Pons (tissue), 1 donor: ENCODE measurements at regions not wholly inside any gene's neighbourhood (a gene's known extent, or its start where the extent isn't known, plus 50 kb on each side); places are given as distances from the start of the nearest gene placed in this dataset.

Experiments used
- DNase-seq: peaks from one replicate; pipeline ENCODE4 v3.0.0-alpha.2; 2016; ENCODE audit warnings: low spot score

- DNase-seq = no peak
These were observed 771.6 kb downstream of the LRFN5 start for GRCh38 chr14:42378274-42378673.

DNA sequence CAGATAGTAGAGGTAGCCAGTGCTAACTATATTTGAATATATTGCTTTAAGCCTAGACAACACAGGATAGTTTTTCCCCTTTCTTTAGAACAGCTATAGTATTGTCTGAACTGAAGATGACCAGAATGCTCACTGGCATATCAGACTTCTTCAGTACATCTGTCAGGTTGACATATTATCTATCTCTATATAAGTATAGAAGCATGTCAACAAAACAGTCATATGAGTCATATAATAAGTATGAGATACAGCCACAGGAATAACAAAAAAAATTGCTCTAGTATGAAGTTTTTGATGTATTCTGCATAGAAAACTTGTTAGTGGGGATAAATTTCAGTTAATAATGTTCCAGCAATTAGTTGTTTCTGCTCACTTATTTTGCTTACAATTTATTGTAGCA is 767.7 kb downstream of the LRFN5 start:
- DNase-seq = no peak

DNA sequence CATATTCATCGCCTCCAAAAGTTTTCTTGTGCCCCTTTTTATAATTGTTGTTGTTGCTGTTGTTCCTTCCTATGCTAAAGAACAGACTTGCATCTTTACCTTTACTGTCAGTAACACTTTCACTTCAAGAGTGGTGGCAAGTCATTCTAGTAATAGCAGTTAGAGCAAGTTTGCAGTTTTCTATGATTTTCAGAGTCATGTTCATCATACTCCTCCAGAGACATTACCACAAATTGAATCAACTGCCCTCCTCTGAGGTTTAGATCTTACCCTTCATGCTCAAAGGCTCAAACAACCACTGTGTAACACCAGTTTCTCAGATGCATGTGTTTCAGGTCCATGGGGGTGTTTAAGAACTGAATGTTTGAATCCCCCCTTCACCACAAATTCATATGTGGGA is 763.4 kb downstream of the LRFN5 start:
- DNase-seq = no peak

DNA sequence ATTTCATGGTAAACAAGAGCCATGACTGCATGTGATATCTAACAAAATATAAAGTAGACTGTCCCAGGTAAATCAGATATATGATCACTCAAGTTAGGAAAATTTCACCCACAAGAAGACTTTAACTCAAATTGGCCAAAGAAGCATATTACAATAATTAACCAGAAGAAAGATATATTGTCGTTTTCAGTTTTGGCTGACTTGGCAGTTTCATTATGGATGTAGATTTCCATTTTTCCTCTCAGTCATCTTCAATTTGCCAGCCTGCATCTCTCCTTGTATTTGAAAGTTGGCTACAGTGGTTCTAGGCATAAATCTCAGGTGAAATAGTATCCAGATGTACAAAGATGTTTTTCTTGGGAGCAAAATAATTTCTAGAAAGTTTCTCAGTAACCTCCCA is 761.6 kb downstream of the LRFN5 start:
- DNase-seq = no peak

- DNase-seq = no peak
These were observed 746.6 kb downstream of the LRFN5 start for GRCh38 chr14:42353315-42353714.

DNA sequence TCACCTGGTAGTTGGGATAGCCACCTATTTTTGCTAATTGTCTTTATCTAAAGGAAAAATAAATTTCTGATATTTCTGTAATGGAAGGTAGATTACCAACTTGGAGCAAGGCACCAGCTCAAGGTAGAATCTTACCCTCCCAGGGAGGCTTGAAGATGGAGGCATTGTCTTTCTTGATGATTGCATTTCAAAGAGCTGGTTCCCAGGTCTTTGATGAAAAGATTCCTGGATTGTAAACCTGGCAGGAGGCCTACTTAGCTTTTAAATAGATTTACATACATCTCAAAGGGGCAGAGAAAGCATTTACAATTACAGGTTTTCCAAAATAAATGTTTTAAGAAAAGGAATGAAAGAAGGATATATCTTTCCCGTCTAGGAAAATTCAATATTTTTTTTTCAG is 729.2 kb downstream of the LRFN5 start:
- no peak for DNase-seq

DNA sequence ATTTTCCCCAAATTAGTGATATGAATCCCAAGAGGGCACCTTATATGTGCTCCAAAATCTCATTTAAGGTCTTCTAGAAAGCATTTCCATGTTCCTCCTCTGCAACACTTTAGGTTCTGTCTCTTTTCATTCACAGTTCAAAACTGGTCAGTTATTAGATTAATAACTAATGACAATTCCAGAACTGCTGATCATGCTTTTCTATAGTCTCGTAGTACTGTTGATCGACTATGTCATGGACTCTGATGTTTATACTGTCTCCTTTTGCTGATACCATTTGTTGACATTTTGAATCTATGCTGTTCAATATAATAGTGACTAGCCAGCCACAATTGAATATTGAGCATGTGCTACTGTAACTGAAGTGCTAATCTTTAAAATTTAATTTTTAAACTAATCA is 728.3 kb downstream of the LRFN5 start:
- no peak for DNase-seq

- DNase-seq = no peak
These were observed 716.8 kb downstream of the LRFN5 start for GRCh38 chr14:42323426-42323825.

GRCh38 chr14:42322531-42323284 is 716.0 kb downstream of the LRFN5 start:
- peak; percentile 34 for DNase-seq

- DNase-seq = no peak
These were observed 713.3 kb downstream of the LRFN5 start for GRCh38 chr14:42319996-42320395.

GRCh38 chr14:42316693-42317092 is 710.0 kb downstream of the LRFN5 start:
- DNase-seq = no peak

GRCh38 chr14:42311876-42312275 is 705.2 kb downstream of the LRFN5 start:
- DNase-seq = no peak

DNA sequence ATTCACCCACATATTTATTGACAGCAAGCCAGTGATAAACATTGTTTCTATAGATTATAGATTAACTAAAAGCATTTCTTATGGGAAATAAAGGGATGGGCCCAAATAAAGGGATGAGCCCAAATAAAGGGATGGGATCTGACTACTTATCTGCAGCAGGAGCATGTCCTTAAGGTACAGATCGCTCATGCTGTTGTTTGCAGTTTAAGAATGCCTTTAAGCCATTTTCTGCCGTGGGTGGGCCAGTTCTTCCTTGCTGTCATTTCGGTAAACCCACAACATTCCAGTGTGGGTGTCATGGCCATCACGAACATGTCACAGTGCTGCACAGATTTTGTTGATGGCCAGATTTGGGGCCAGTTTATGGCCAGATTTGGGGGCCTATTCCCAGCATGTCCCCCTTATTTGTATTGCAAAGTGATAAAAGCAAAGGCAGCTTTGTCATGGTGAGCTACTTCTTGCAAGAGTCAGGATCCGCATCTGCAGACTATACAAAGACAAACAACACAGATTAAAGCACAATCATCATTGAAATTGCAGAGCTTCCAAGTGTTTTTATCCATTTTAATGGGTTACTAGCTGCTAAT is 700.7 kb downstream of the LRFN5 start:
- no peak for DNase-seq

DNA sequence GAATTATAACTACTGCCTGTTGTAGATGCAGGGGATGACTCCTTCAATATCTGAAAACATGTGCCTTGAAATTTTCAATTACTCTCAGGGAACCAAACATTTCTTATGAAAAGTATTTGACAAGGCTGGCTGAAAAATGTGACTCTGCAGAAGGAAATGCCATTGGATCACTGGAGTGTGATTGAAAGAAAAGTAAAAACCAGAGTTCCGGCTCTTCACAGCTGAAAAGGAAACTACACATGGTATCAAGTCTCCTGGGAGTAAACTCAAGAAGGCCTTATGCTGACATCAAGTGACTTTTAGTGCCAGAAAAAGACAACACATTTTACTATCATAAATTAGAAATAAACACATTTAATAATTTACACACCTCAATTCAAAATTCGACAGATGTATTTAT is 693.0 kb downstream of the LRFN5 start:
- DNase-seq = no peak

- DNase-seq = no peak
These were observed 686.5 kb downstream of the LRFN5 start for GRCh38 chr14:42293180-42293579.

GRCh38 chr14:42277840-42278239 is 671.2 kb downstream of the LRFN5 start:
- DNase-seq = no peak

GRCh38 chr14:42269234-42269633 is 662.6 kb downstream of the LRFN5 start:
- DNase-seq = no peak

- no peak for DNase-seq
These were observed 641.5 kb downstream of the LRFN5 start for GRCh38 chr14:42248131-42248530.

DNA sequence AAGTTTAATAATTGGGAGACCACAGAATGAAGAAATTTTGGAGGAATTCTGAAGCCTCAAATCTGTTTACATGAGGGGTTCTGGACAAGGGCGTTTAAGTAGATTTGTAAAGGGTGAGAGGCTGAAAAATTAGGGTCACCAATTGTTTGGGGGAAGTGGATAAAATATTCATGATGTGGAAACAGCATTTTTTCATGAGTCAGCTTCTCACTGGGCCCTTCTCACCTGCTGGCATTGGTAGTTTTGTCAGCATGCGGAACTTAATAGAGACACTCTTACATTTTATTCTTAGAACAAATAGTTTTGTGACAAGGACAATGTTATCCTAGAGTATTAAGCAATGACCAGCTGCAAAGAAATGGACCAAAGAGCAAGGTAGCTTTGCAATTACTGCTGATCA is 634.4 kb downstream of the LRFN5 start:
- no peak for DNase-seq

DNA sequence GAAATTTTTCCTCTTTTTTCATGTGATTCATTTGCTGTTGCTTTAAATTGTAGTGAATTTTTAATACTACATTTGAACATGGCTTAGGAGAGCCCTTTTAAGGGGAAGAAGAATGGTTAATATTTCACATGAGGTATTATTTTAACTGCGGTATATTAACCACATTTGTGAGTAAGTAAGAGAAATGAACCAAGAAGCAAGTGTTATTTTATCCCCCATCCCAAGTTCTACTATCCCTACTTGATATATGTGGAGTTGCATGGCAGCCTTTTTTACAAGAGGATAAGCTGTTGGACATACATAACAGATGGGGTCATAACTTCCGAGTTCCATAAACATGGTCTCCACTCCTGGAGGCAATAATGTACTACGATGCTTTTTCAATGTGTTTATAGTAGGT is 623.3 kb downstream of the LRFN5 start:
- no peak for DNase-seq

DNA sequence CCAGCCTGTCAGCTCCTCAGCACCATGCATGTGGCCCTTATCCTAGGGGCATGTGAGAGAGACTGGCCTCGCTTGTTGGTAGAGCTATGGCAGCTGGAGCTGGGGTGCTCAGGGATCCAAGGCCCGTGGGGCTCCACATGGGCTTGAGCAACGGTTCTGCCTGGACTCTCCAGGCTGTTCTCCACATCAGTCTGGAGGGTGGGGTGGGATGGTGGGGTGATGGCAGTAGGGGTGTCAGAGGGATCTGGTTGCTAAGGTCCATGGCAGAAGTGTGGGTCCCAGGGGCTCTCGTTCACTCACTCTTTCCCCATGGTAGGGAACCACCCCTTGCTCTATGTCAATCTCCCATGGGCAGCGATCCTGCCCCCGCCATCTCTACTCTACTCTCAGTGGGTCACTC is 622.6 kb downstream of the LRFN5 start:
- no peak for DNase-seq

DNA sequence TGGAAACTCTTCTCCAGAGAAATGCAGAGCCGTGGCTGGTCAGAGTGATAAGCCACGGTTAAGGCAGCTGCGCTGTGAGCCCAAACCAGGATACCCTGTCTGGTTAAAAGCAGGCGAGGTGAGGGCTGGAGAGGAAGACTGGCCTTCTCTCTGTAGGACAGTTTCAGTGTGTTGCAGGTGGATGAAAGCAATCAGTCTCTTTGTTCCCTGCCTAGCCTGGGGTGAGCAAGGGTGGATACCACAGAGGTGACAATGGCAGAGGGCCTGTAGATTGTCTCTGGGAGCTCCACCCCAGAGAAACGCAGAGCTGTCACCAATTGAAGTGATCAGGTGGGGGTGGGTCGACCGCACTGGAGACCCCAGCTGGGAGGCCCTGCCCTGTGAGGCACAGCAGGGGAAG is 621.9 kb downstream of the LRFN5 start:
- DNase-seq = no peak

GRCh38 chr14:42224053-42224888 is 617.6 kb downstream of the LRFN5 start:
- DNase-seq = peak; percentile 80
